Right lobe of liver (tissue), 6 donors: ENCODE measurements at regions not wholly inside any gene's neighbourhood (a gene's known extent, or its start where the extent isn't known, plus 50 kb on each side); places are given as distances from the start of the nearest gene placed in this dataset.

ENCODE experiments used
- ATAC-seq, 4 donors: fragments of 200-7000 bp; cut with Tn5 transposase; one replicate each; pipeline ENCODE4 v1.9.1; 2020; ENCODE audit warnings: mild to moderate bottlenecking in 4 of 4, moderate library complexity in 4 of 4
- DNase-seq, 3 donors: peaks; one replicate each; pipeline ENCODE4 v3.0.0-alpha.2; 2020
- H3K27ac ChIP-seq, 3 donors: fragments of 200-600 bp; one replicate each; pipeline ENCODE4 v1.8.0; 2022
- H3K27me3 ChIP-seq, 2 donors: fragments of 200-600 bp; one replicate each; pipeline ENCODE4 v1.8.0; 2022
- H3K36me3 ChIP-seq, 4 donors: fragments of 200-600 bp; sonication (generic) in 1 of 4; one replicate each; pipeline versions ENCODE4 v1.5.1 to v1.8.0; 2017 to 2022; ENCODE audit warnings: control low read depth in 1 of 4
- H3K4me1 ChIP-seq, 4 donors: fragments of 200-600 bp; sonication (generic) in 1 of 4; one replicate each; pipeline versions ENCODE4 v1.5.1 to v1.8.0; 2017 to 2022; ENCODE audit warnings: control low read depth in 1 of 4
- H3K4me3 ChIP-seq, 3 donors: fragments of 200-600 bp; one replicate each; pipeline ENCODE4 v1.8.0; 2022
- H3K9me3 ChIP-seq, 4 donors: fragments of 200-600 bp; sonication (generic) in 1 of 4; one replicate each; pipeline versions ENCODE4 v1.5.1 to v1.8.0; 2017 to 2022; ENCODE audit warnings: control low read depth in 1 of 4
- POLR2A ChIP-seq: fragments of 450-650 bp; IDR thresholded peaks from one replicate; pipeline ENCODE4 v1.6.1; 2017; ENCODE audit warnings: antibody characterized with exemption, mild to moderate bottlenecking
- WGBS: methylation state at CpG from one replicate; pipeline ENCODE4 v1.1.6; 2018; ENCODE audit warnings: low coverage, low lambda C conversion rate; ENCODE audit not compliant: insufficient coverage; ENCODE audit errors: missing lambda C conversion rate; 5-methylcytosine and 5-hydroxymethylcytosine counted together
- intact Hi-C, 2 donors: fragments of 100-400 bp; cut with DNase I; formaldehyde crosslinking; loops; one replicate each; pipeline versions ENCODE4 v1.11.2 to v1.14.1; 2022
- TF ChIP-seq, protein P1 (sequence below), 4 donors: fragments of 200-600 bp in 3 of 4; fragments of 450-650 bp in 1 of 4; IDR thresholded peaks; one replicate each; pipeline versions ENCODE4 v1.5.1 to v1.8.0; 2016 to 2022; ENCODE audit warnings: antibody characterized with exemption in 4 of 4, mild to moderate bottlenecking in 2 of 4
- donor health status: DM: no; HTN: yes; CAD: no.
- donor health status: DM: no; HTN: no; CAD: no.
- donor health status: DM: no; HTN: no; CAD: no.
- donor health status: DM: no; HTN: yes; CAD: no.
- donor health status: DM: no; HTN: yes; CAD: no.

GRCh38 chr18:73318739-73319479 is 451.1 kb upstream of the NETO1 start:
- 16% methylated on average over 6 of the region's 6 CpGs for WGBS
- peaks cover 0 to 9% (median 3%) of the 10 kb centered on the region in 4 donors for H3K4me1 ChIP-seq
- no peak for TF ChIP-seq POLR2A
- TF ChIP-seq, protein P1, sequence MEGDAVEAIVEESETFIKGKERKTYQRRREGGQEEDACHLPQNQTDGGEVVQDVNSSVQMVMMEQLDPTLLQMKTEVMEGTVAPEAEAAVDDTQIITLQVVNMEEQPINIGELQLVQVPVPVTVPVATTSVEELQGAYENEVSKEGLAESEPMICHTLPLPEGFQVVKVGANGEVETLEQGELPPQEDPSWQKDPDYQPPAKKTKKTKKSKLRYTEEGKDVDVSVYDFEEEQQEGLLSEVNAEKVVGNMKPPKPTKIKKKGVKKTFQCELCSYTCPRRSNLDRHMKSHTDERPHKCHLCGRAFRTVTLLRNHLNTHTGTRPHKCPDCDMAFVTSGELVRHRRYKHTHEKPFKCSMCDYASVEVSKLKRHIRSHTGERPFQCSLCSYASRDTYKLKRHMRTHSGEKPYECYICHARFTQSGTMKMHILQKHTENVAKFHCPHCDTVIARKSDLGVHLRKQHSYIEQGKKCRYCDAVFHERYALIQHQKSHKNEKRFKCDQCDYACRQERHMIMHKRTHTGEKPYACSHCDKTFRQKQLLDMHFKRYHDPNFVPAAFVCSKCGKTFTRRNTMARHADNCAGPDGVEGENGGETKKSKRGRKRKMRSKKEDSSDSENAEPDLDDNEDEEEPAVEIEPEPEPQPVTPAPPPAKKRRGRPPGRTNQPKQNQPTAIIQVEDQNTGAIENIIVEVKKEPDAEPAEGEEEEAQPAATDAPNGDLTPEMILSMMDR (IDR thresholded peaks at IDR 0.05) = no peak
- DNase-seq (peak in 1 of 3 donors; percentile 38), ATAC-seq (peak; percentile 84 to 97 (median 94))
- intact Hi-C loops = no loop called here
- no peak overlapping the region for H3K4me3 ChIP-seq
- no peaks in the 10 kb centered on the region for H3K9me3 ChIP-seq
- H3K27ac ChIP-seq = peak overlapping the region in 1 of 3 donors; percentile 7
- H3K36me3 ChIP-seq = no peaks in the 10 kb centered on the region
- no peaks in the 10 kb centered on the region for H3K27me3 ChIP-seq

- Histone ChIP-seq H3K9me3 (no peaks in the 10 kb centered on the region), H3K27ac (no peak overlapping the region), H3K36me3 (no peaks in the 10 kb centered on the region), H3K27me3 (no peaks in the 10 kb centered on the region), H3K4me1 (peaks cover 0 to 9% (median 3%) of the 10 kb centered on the region in 4 donors), H3K4me3 (no peak overlapping the region)
- WGBS = 42% methylated on average over 1 of the region's 1 CpG
- DNase-seq = no peak
- TF ChIP-seq, protein P1 (IDR thresholded peaks at IDR 0.05) = no peak
- no peak for TF ChIP-seq POLR2A
- ATAC-seq = peak in 1 of 4 donors; percentile 32
- intact Hi-C loops = no loop called here
These were observed 448.7 kb upstream of the NETO1 start for GRCh38 chr18:73316513-73316912.

GRCh38 chr18:73315381-73315780 is 447.6 kb upstream of the NETO1 start:
- intact Hi-C loops = no loop called here
- Histone ChIP-seq H3K27ac (no peak overlapping the region), H3K36me3 (no peaks in the 10 kb centered on the region), H3K27me3 (no peaks in the 10 kb centered on the region), H3K4me3 (no peak overlapping the region), H3K4me1 (peaks cover 0 to 9% (median 3%) of the 10 kb centered on the region in 4 donors), H3K9me3 (no peaks in the 10 kb centered on the region)
- DNase-seq (no peak), ATAC-seq (no peak)
- TF ChIP-seq, protein P1 (IDR thresholded peaks at IDR 0.05) = no peak
- no peak for TF ChIP-seq POLR2A

DNA sequence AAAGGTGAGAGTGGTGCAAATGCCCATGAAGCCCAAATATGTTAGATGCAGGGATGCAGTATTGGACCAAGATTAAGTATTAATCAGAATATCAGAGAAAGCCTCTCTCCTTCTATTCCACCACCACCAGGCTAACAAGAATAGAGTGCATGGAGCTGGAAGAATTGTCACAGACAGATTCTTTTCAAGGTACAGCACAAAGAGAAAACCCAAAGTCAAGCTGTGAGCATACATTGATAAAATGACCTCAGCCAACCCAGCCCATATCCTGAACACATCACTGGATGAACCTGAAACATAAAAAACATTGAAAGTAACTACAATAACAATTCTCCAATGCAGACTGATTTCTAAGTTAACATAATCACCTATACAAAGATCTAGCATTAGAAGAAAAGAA is 445.7 kb upstream of the NETO1 start:
- no peaks in the 10 kb centered on the region for H3K27me3 ChIP-seq
- DNase-seq (no peak), ATAC-seq (no peak)
- H3K9me3 ChIP-seq = no peaks in the 10 kb centered on the region
- intact Hi-C loops = no loop called here
- no peak overlapping the region for H3K4me3 ChIP-seq
- no peaks in the 10 kb centered on the region for H3K4me1 ChIP-seq
- no peak overlapping the region for H3K27ac ChIP-seq
- no peak for TF ChIP-seq POLR2A
- TF ChIP-seq, protein P1 (IDR thresholded peaks at IDR 0.05) = no peak
- no peaks in the 10 kb centered on the region for H3K36me3 ChIP-seq
